ENCODE measurements at regions not wholly inside any gene's neighbourhood (a gene's known extent, or its start where the extent isn't known, plus 50 kb on each side); places are given as distances from the start of the nearest gene placed in this dataset.

DNA sequence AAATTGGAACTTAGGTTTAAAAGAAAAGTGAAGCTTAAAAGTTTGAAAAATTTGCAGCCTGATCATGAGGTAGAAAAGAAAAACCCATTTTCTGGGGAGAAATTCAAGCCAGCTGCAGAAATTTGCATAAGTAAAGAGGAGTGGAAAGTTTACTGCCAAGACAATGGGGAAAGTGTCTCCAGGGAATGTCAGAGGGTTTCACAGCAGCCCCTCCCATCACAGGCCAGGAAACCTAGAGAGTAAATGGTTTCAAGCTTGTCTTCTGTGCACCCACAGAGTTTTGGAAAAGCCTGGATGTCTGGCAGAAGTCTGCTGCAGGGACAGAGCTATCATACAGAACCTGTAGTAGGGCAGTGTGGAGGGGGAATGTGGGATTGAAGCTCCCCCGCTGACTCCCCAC is 254.0 kb upstream of the FSIP2 start (continued):
- no peak for TF ChIP-seq AFF1 (IDR thresholded peaks at IDR 0.05; ENCODE audit: low read depth in 1 of 2, partially characterized antibody in 2 of 2)
- no peak for TF ChIP-seq SMARCB1 (IDR thresholded peaks at IDR 0.05; ENCODE audit: insufficient read length, low read depth)
- TF ChIP-seq SREBF2 (CRISPR knock-in tag; IDR thresholded peaks at IDR 0.05), result no peak
- TF ChIP-seq ATF7 (IDR thresholded peaks at IDR 0.05), result no peak
- TF ChIP-seq CBX2 (IDR thresholded peaks at IDR 0.05; ENCODE audit: insufficient read depth, low read length, poor library complexity, severe bottlenecking), result no peak
- no peak for TF ChIP-seq HIVEP1 (CRISPR knock-in tag; IDR thresholded peaks at IDR 0.05)
- no peak for TF ChIP-seq NR4A1 (CRISPR knock-in tag; IDR thresholded peaks at IDR 0.05)
- no peak for TF ChIP-seq NR4A1 (tag; IDR thresholded peaks at IDR 0.05)

- intact Hi-C loops (cut with micrococcal nuclease) (no loop called here), in situ Hi-C loops (cut with MboI) (no loop called here)
- Histone ChIP-seq H2AFZ (ENCODE audit: low read depth, low read length) (no peak overlapping the region), H3K79me2 (ENCODE audit: control insufficient read depth, insufficient read depth, low read length) (no peaks in the 10 kb centered on the region), H3K9me3 (replicated peaks; ENCODE audit: control insufficient read depth, insufficient read depth, low read depth, low read length) (no peaks in the 10 kb centered on the region), H3K9ac (ENCODE audit: insufficient read depth in 1 of 2, low read depth in 2 of 2, low read length in 2 of 2) (no peak overlapping the region), H3K4me3 (no peak overlapping the region), H3K9me1 (ENCODE audit: control insufficient read depth, insufficient read depth, low read length) (no peaks in the 10 kb centered on the region), H3K36me3 (ENCODE audit: control insufficient read depth, insufficient read depth, low read length) (no peaks in the 10 kb centered on the region), H3K27me3 (ENCODE audit: control insufficient read depth in 2 of 2, insufficient read depth in 2 of 2, low read length in 2 of 2) (no peaks in the 10 kb centered on the region), H3K4me1 (replicated peaks in 1 of 2; ENCODE audit: control insufficient read depth in 2 of 2, insufficient read depth in 2 of 2, low read length in 2 of 2) (no peaks in the 10 kb centered on the region), H3K4me2 (ENCODE audit: insufficient read depth, low read length) (no peak overlapping the region), H4K20me1 (replicated peaks; ENCODE audit: control insufficient read depth, insufficient read depth, low read length) (no peaks in the 10 kb centered on the region), H3K27ac (ENCODE audit: extremely low read depth, low read depth, low read length) (no peak overlapping the region)
- DNase-seq (ENCODE audit: extremely low read depth in 1 of 4, low spot score in 3 of 4) (no peak), ATAC-seq (no peak), FAIRE-seq (no peak)
- ChIA-PET CTCF (ENCODE audit: low intra/inter-chr PET ratio) (no interaction called here), POLR2A (no interaction called here)
- TF ChIP-seq PHF20 (IDR thresholded peaks at IDR 0.05; ENCODE audit: partially characterized antibody) (no peak), MAFF (IDR thresholded peaks at IDR 0.05; ENCODE audit: low read length) (no peak)
- no TSS peak for BruUV-seq (replicated peaks)
- WGBS (ENCODE audit: insufficient coverage, low coverage, missing lambda C conversion rate), result 0% methylated on average over 1 of the region's 1 CpG
Observed at GRCh38 chr2:185502351-185502750, 236.3 kb upstream of the FSIP2 start.
